ENCODE measurements at regions not wholly inside any gene's neighbourhood (a gene's known extent, or its start where the extent isn't known, plus 50 kb on each side); places are given as distances from the start of the nearest gene placed in this dataset.

DNA sequence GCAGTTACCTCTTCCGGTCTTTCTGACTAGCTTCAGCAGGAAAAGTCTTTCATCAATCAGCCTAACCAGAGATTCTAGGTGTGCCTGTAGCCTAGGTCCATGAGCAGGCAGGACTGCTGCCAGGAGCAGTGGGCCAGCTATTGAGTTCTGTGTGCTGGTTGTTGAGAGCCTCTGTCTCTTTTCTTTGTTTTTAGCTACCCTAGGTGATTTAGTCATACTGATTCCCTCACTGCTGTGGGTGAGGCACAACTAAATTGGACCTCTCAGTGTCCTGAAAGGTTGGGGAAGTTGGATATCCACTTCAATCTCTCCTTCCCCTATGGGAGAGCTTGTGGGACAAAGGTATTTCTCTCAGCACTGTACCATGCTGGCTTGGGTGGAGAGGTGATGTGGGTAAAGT lies 354.9 kb downstream of the GPAT3 start:
- no peak for DNase-seq

GRCh38 chr4:83890231-83890630 lies 354.3 kb downstream of the GPAT3 start:
- no peak for DNase-seq

- no peak for DNase-seq
Measured at GRCh38 chr4:83889802-83890201, 353.9 kb downstream of the GPAT3 start.

DNA sequence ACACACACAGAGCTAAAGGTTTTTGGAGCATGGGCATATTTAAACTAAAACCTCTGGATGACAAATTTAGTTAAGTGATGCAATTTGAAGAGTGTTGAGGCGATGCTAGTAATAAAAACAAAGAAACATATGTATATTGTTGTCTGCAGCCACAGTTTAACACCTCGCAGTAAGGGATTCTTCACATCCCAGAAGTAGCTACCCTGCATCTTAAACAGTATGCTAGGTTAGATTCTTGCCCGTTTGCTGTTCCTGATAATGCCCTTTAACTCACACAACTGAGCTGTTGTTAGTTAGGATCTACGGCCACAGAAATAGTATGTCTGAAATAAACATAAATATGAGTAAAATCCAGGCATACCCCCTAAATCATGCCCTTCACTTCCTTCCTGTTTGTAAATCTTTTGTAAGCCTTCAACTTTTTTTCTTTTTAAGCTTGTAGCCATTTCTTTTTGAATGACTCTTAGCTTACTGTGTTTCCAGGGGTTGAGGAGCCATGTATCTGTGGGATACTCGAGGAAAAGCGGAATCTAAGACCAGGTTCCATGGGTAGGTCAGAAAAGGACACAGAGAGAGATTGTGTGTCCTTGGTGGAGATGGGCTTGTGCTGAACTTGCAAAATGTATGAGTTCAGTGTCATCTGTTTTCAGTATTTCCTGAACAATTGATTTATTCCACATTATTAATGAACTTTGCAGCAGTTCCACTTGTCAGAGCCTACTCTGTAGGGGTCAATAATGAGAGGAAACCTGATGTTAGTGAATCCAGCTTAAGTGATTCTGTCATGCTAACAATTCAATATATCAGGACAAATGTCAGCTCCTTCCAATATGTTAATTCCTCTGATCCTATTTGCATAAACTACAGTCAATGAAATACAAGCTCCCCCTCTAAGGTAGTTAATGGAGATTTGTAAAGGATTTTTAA lies 349.6 kb downstream of the GPAT3 start:
- DNase-seq, result no peak

DNA sequence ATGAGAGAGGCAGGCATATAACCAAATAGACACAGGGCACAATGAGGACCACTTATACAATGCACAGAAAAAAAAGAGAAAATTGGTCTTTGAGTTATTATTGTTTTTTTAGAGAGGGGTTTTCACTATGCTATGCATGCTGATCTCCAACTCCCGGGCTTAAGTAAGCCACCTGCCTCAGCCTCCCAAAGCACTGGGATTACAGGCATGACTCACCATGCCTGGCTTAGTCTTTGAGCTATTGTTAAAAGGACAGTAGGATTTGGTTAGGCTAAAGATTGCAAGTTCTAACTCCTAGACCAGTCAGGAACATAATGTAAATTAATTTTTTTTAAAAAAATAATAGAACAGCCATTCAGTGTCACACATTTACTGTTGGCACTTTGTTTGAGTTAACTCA lies 340.1 kb downstream of the GPAT3 start:
- DNase-seq, result no peak

DNA sequence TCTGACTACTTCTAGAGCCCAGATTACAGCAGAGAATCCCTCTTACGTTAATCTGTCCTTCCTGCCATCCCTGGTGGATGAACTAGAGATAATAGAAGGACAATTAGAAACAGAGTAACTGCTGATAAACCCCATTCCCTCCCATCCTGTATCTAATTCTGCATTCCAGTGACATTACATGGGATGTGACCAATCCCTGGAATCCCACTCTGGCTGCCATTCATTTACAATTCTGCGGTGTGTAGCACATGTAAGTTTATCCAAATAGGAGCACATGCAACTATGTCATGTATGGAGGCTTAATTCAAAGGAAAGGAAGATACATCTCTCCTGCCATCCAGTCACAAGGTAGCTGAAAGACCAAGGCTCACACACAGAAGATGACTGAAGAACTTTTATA lies 339.5 kb downstream of the GPAT3 start:
- DNase-seq, result no peak

DNA sequence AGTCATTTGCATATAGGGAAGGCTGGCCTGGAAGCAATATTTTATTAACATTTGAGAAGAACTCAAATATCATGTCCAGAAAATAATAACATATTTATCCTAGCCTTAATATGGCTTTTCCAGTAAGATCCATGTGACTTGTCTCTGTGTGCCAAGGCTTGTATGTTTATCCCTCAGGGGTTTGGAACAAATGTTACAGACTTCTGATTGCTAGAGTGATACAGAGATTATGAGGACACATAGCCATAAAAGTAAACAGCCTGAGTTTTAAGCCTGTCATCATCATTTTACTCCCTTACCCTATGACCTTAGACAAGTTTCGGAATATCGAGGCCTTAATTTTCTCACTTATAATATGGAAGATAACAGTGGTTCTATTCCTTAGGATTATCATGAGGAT lies 338.1 kb downstream of the GPAT3 start:
- DNase-seq, result no peak

- DNase-seq, result no peak
Measured at GRCh38 chr4:83870328-83870950, 334.5 kb downstream of the GPAT3 start.

DNA sequence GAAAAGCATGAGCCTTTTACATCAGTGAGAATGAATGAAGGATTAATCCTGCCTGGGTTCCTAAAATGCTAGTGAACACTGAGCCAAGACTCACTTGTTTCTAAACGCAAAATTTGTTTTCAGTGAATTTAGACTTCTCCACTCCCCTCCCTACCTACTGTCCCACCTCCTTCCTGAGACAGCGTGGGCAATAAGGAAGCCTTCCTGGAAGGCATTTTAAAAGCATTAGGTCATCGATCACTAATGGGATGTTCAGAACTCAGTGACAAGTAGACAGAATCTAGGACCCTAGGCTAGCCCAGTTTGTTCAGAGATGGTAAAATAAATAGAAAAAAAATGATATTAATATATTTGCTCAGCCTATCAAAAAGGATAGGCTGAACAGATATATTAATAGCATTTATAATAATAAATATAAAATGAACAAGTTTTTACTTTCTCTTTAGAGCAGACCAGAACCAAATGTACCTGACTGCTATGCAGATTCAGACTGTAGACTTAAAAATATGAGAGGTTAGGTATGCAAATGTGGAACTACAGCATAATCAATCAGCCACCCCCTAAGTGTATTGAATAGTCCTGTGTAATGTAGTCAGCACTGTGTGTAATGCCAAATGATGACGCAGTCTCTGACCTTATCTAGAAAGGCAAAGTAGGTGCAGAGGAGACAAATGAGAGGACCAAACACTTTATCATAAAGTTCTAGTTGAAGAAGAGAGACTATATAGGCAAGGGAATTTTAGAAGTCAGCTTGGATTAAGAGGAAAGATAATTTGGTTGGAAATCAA lies 331.1 kb downstream of the GPAT3 start:
- no peak for DNase-seq

DNA sequence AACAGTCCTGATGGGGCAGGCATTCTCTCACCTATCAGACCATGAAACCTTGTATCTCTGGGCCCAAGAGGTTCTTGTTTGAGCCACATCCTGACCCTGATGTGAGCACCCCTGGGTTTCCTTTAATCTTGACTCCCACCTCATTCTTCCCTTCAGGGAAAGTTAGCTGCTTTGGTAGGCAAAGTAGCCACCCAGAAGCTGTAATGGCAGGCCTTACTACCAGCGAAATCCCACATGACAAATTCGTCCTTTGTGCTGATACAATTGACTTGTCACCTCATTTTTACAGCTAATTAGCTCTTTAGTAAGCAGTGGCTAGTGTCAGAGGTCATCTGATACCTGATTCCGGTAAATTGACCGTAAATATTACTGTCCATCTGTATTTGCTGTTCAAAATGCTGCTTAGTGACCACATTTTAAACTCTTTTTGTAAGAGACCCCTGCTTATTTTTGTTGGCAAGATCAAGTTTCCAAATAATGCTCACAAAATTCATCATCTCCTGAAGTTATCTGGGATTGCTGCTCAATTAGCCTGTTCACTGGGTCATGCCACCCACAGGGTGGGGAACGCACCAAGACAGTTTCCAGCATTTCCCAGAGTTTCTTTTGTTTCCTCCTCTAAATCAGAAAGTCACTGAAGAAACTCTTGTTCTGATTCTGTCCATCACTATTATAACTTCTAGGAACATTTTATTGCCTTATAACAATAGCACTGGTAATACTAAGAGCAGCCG lies 329.7 kb downstream of the GPAT3 start:
- DNase-seq, result no peak

- no peak for DNase-seq
Measured at GRCh38 chr4:83864097-83864817, 328.3 kb downstream of the GPAT3 start.

- DNase-seq, result no peak
Measured at GRCh38 chr4:83862471-83862870, 326.6 kb downstream of the GPAT3 start.

GRCh38 chr4:83860200-83860599 lies 324.3 kb downstream of the GPAT3 start:
- no peak for DNase-seq

GRCh38 chr4:83858131-83858530 lies 322.2 kb downstream of the GPAT3 start:
- DNase-seq, result no peak

DNA sequence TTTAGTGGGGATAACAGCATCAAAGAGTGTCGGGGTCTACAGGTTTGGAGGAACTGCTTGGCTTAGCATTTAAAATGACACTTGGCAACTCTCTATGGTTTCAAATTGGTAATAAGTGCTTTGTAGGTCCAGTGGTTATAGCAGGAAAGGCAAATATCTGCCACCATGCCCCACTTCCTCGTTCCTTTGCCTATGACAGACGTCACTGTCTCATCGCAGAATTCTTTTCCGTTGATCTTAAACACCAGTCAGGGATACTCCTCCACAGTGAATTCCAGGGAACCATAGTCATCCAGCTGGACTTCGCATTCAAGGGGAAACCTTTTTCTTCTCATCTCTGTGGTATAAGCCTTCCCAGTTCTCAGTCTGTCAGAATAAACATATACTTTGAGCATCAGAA lies 319.1 kb downstream of the GPAT3 start:
- DNase-seq, result no peak

- no peak for DNase-seq
Measured at GRCh38 chr4:83852085-83852451, 316.2 kb downstream of the GPAT3 start.

GRCh38 chr4:83851261-83852084 lies 315.6 kb downstream of the GPAT3 start:
- no peak for DNase-seq

GRCh38 chr4:83850435-83850834 lies 314.5 kb downstream of the GPAT3 start:
- no peak for DNase-seq

DNA sequence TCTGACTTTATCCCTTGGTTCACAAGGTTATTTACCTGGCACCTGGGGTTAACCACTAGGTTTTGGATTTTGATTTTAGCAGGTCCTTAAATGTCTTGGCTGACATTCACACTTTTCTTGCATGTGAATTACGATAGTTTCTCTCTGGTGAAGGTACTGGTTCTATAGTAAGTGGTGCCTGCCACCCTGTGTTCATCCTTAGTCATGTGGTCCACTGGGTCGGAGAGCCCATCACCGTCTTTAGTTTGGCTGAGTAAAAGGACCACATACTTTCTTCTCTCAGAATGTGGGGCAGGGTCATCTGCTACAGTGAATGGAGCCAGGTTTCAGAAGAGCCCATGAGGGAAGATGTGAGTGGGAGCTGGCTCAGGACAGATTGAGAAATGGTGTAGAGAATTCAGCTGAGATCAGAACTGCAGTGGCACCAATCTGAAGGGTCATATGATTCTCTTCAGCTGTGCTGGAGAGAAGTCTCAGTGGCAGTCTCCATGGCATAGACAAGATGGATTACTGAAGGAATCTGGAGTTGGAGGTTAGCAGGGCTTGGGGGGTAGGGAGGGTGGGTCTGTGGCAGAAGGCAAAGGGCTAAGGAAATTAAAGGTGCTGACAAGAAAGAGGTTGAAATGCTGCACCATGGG lies 310.4 kb downstream of the GPAT3 start:
- DNase-seq, result no peak

DNA sequence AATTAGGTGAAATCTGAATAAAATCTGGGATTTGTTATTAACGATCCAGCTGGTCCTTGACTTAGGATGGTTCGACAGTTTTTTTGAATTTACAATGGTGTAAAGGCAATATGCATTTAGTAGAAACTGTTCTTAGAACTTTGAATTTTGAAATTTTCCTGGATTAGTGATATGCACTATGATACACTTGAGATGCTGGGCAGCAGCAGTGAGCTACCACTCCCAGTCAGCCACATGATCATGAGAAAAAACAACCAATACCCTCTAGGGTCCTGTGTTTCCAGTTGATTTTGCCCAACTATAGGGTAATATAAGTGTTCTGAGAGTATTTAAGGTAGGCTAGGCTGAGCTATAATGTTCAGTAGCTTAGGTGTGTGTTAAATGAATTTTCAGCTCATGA lies 303.7 kb downstream of the GPAT3 start:
- DNase-seq, result no peak

All from MV-4-11 (cell line).